Cardiac fibroblast (primary cell): ENCODE measurements at regions not wholly inside any gene's neighbourhood (a gene's known extent, or its start where the extent isn't known, plus 50 kb on each side); places are given as distances from the start of the nearest gene placed in this dataset.
"Not testable (repeated sequence)": the region's sequence is repeated elsewhere in the genome, so short reads cannot be mapped to it uniquely, and the experiment has no call there.

Experiments used
- DNase-seq, 2 donors: peaks; one replicate each; pipeline versions ENCODE4 v3.0.0 to v3.0.0-alpha.2; 2010; ENCODE audit warnings: low read depth in 2 of 2
- H3K4me3 ChIP-seq, 2 donors: replicated peaks in 1 of 2; 1 replicate in 1 of 2; 2 replicates in 1 of 2; pipeline ENCODE4 v1.5.1; 2011; ENCODE audit warnings: low read depth in 2 of 2, low read length in 2 of 2, mild to moderate bottlenecking in 2 of 2, moderate library complexity in 1 of 2
- TF ChIP-seq, protein P1 (sequence below): IDR thresholded peaks from one replicate; pipeline ENCODE4 v1.5.1; 2011; ENCODE audit warnings: low read depth, mild to moderate bottlenecking, low read length, inconsistent platforms

- no peak for DNase-seq
- H3K4me3 ChIP-seq, result no peak overlapping the region
- TF ChIP-seq, protein P1, sequence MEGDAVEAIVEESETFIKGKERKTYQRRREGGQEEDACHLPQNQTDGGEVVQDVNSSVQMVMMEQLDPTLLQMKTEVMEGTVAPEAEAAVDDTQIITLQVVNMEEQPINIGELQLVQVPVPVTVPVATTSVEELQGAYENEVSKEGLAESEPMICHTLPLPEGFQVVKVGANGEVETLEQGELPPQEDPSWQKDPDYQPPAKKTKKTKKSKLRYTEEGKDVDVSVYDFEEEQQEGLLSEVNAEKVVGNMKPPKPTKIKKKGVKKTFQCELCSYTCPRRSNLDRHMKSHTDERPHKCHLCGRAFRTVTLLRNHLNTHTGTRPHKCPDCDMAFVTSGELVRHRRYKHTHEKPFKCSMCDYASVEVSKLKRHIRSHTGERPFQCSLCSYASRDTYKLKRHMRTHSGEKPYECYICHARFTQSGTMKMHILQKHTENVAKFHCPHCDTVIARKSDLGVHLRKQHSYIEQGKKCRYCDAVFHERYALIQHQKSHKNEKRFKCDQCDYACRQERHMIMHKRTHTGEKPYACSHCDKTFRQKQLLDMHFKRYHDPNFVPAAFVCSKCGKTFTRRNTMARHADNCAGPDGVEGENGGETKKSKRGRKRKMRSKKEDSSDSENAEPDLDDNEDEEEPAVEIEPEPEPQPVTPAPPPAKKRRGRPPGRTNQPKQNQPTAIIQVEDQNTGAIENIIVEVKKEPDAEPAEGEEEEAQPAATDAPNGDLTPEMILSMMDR, result no peak
Observed at GRCh38 chr20:29085625-29086024, 2171.8 kb upstream of the DEFB115 start.

DNA sequence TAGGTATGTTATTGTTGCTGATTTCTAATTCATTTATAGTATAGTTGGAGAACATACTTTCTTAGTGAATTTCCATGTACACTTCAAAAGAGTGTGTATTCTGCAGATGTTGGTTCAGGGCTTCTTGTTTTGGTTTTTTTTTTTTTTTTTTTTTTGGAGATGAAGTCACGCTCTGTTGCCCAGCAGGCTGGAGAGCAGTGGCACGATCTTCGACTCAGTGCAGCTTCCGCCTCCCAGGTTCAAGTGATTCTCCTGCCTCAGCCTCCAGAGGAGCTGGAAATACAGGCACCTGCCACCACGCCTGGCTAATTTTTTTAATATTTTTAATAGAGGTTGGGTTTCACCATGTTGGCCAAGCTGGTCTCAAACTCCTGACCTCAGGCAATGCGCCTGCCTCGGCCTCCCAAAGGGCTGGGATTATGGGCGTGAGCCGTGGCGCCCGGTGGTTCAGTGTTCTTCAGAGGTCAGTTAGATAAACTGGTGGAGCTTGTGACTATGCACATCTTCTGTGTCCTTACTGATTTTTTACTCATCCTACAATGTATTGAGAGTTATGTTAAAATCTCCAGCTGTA is 2171.2 kb upstream of the DEFB115 start:
- DNase-seq, result not testable (repeated sequence)

GRCh38 chr20:29086938-29087337 is 2170.5 kb upstream of the DEFB115 start:
- TF ChIP-seq, protein P1, result no peak
- no peak overlapping the region for H3K4me3 ChIP-seq
- DNase-seq, result no peak

More for the DNA sequence above, 2171.2 kb upstream of the DEFB115 start:
- H3K4me3 ChIP-seq, result not testable (repeated sequence)

DNA sequence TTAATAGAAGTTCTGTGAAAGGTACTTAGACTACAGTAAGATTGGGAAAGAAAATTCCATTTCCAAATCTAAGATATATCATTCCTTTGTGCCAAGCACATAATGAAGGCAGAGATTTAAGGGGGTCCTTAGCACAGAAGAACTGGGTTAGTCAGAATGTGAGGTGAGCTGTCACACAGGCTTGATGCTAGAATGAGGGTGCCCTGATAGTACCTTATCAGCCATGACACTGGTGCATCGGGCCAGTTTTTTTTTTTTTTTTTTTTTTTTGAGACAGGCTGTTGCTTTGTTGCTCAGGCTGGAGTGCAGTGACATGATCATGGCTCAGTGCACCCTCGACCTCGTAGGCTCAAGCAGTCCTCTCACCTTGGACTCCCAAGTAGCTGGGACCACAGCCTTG is 2169.6 kb upstream of the DEFB115 start:
- DNase-seq, H3K4me3 ChIP-seq: not testable (repeated sequence)

- DNase-seq, result peak in 1 of 2 donors; percentile 9
- H3K4me3 ChIP-seq, result not testable (repeated sequence)
Observed at GRCh38 chr20:29088472-29088871, 2169.0 kb upstream of the DEFB115 start.

GRCh38 chr20:29089409-29089808 is 2168.1 kb upstream of the DEFB115 start:
- H3K4me3 ChIP-seq, DNase-seq: not testable (repeated sequence)

DNA sequence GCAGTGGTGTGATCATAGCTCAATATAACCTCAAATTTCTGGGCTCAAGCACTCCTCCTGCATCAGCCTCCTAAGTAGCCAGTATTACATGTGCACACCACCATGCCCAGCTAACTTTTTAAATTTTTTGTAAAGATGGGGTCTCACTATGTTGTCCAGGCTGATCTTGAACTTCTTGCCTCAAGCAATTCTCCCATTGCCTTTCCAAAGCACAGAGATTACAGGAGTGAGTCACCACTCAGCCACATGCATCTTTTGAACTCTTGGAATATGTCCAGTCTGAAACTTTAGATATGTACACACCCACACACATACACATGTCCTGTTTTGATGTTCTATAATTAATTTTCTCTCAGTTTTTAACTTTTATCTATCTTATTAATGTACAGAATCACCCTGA is 2163.5 kb upstream of the DEFB115 start:
- DNase-seq, result peak in 1 of 2 donors; percentile 15
- H3K4me3 ChIP-seq, result not testable (repeated sequence)

DNA sequence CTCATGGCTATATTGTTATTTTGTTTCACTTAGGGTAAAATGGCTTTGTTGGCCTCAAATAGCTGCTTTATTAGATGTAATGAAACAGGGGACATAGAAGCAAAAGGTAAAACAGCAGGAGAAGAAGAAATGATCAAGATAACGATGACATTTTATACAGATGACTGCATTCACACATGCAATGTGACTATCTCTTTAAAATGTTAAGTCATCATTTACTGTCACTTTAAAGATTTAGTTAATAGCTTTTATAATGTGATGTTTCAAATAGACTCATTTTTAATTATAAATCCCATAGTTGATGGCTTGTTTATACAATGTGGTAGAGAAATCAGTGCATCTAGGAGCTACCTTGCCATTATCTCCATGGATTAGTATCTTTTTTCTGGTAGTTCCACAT is 2160.8 kb upstream of the DEFB115 start:
- H3K4me3 ChIP-seq, DNase-seq: not testable (repeated sequence)

GRCh38 chr20:29107884-29108283 is 2149.6 kb upstream of the DEFB115 start:
- not testable (repeated sequence) for H3K4me3 ChIP-seq, DNase-seq

DNA sequence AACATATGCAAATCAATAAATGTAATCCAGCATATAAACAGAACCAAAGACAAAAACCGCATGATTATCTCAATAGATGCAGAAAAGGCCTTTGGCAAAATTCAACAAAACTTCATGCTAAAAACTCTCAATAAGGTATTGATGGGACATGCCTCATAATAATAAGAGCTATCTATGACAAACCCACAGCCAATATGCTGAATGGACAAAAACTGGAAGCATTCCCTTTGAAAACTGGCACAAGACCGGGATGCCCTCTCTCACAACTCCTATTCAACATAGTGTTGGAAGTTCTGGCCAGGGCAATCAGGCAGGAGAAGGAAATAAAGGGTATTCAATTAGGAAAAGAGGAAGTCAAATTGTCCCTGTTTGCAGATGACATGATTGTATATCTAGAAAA is 2148.1 kb upstream of the DEFB115 start:
- not testable (repeated sequence) for H3K4me3 ChIP-seq, DNase-seq

DNA sequence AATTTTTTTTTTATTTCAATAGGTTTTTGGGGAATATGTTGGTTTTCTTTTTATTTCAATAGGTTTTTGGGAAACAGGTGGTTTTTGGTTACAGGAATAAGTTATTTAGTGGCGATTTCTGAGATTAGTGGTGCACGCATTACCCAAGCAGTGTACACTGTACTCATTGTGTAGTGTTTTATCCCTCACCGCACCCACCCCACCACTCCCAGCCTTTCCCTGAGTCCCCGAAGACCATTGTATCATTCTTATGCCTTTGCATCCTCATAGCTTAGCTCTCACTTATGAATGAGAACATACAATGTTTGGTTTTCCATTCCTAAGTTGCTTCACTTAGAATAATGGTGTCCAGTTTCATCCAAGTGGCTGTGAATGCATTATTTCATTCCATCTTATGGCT is 2142.4 kb upstream of the DEFB115 start:
- DNase-seq, result not testable (repeated sequence)

DNA sequence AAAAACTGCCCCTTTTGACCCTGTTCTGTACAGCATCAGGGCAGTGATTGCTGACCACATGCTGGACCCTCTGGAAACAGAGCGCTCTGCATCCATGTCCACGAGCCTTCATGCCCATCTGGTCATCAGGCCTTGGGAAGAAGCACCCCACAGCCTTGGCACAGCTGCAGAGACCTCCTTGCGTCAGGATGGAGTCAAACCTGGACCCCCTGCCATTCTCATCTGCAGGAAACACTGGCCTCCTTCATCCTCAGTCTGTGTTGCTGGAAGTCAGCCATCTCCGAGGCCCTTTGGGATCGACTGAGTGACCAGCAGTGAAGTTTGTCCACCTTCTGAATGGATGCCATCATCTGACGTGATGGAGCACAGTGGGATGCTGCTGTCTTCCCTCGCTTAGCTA is 2138.3 kb upstream of the DEFB115 start:
- TF ChIP-seq, protein P1, result no peak
- no peak overlapping the region for H3K4me3 ChIP-seq
- no peak for DNase-seq

More for the DNA sequence above, 2142.4 kb upstream of the DEFB115 start:
- not testable (repeated sequence) for H3K4me3 ChIP-seq

GRCh38 chr20:29119684-29120083 is 2137.8 kb upstream of the DEFB115 start:
- DNase-seq, H3K4me3 ChIP-seq: not testable (repeated sequence)

GRCh38 chr20:29120088-29120487 is 2137.4 kb upstream of the DEFB115 start:
- not testable (repeated sequence) for H3K4me3 ChIP-seq, DNase-seq

DNA sequence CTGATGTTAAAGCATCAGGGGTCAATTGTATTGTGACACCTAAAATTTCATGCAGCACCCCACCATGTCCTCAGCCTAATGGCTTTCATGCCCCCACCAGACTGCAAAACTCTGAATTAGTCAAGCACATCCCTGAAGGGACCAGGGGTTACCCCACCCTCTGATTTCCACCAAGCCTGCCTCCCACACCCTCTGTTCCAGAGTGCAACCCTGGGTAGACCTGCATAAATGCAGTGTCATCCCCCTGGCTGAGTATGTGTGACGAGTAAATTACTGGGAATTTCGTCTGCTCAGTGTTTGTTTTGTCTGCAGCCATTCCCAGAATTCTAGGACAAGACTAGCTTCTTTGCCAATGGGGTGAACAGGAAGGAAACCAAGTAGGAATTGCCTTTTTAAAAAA is 2136.9 kb upstream of the DEFB115 start:
- H3K4me3 ChIP-seq, result not testable (repeated sequence)

DNA sequence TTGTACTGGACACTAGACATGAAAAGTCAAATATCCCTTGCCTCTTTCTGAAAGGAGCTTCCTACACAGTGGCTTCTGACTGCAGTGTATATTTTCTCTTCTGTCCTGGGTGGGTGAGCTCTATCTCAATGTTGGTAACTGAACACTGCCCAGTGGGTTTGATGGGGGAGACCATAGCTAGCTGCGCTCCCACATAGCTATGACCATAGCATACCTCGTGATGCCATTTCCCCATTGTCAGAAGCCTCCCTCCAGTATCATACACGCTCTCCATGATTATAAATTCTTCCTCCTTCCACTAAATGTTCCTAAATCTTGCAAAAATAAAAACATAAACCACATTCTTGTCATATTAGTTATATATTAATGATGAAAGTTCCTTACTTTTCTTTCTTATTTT is 2134.7 kb upstream of the DEFB115 start:
- not testable (repeated sequence) for H3K4me3 ChIP-seq, DNase-seq

More for the DNA sequence above, 2136.9 kb upstream of the DEFB115 start:
- not testable (repeated sequence) for DNase-seq
